Mesodermal cell (in vitro differentiated cells): ENCODE measurements at regions not wholly inside any gene's neighbourhood (a gene's known extent, or its start where the extent isn't known, plus 50 kb on each side); places are given as distances from the start of the nearest gene placed in this dataset.
"Not testable (repeated sequence)": the region's sequence is repeated elsewhere in the genome, so short reads cannot be mapped to it uniquely, and the experiment has no call there.

Experiments
- H3K27ac ChIP-seq: 2 replicates; pipeline ENCODE4 v1.7.0; 2013; ENCODE audit warnings: mild to moderate bottlenecking, low read depth, low read length, moderate library complexity; ENCODE audit not compliant: severe bottlenecking
- H3K36me3 ChIP-seq: 2 replicates; pipeline ENCODE4 v1.7.1; 2013; ENCODE audit warnings: mild to moderate bottlenecking, low read length, moderate library complexity; ENCODE audit not compliant: control insufficient read depth, insufficient read depth
- H3K4me1 ChIP-seq: one replicate; pipeline ENCODE4 v1.7.1; 2013; ENCODE audit warnings: mild to moderate bottlenecking, low read length; ENCODE audit not compliant: insufficient read depth, control insufficient read depth, poor library complexity, severe bottlenecking
- H3K4me3 ChIP-seq: 2 replicates; pipeline ENCODE4 v1.7.0; 2013; ENCODE audit warnings: low read length, control low read depth, mild to moderate bottlenecking; ENCODE audit not compliant: insufficient read depth, poor library complexity, severe bottlenecking; ENCODE audit errors: extremely low read depth
- H3K9me3 ChIP-seq: 2 replicates; pipeline ENCODE4 v1.7.1; 2013; ENCODE audit warnings: mild to moderate bottlenecking, low read length, moderate library complexity; ENCODE audit not compliant: control insufficient read depth
- WGBS, 2 experiments: methylation state at CpG; one replicate each; pipeline ENCODE4 v1.1.5; 2013; ENCODE audit warnings: missing lambda C conversion rate in 2 of 2; ENCODE audit not compliant: insufficient coverage in 2 of 2; 5-methylcytosine and 5-hydroxymethylcytosine counted together

DNA sequence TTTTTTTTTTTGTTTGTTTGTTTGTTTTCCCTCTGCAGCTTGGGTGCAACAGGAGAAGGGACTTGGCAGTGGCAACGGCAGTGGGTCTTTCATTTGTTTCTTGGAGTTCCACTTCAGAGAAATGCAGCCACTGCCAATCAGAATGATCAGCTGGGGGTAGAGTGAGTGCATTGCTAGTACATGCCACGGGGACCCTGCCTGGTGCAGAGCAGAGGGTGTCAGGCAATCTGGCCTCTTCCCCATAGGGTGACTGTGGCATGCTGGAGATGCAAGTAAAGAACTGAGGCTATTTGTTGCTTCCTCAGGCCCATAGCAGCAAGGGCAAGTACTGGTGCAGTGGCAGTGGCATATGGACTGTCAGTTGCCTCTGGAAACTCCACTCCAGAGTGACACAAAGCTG lies 1073.6 kb upstream of the EDIL3 start:
- Histone ChIP-seq H3K36me3 (no peaks in the 10 kb centered on the region), H3K4me1 (no peaks in the 10 kb centered on the region), H3K4me3 (no peak overlapping the region), H3K9me3 (no peaks in the 10 kb centered on the region), H3K27ac (no peak overlapping the region)
- WGBS, 2 experiments: 79 to 89% methylated on average over 2 of the region's 2 CpGs

DNA sequence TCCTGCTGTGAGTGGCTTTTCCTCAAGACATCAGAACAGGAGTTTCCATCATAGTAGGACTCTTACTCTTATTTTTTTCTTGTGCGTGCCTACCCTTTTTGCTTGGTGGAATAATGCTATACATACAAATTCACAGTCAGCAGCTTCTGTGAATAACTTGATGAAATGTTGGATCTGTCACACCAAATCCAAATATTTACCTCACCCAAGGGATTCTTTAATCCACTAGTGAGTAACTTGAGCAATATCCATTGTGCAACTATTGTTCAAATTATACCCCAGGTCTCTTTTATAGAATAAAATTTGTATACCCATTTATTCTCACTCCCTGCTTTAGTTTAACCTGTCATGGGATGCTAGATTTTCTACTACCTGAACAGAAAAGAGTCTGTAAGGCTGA lies 1078.3 kb upstream of the EDIL3 start:
- no peak overlapping the region for H3K4me3 ChIP-seq
- no peaks in the 10 kb centered on the region for H3K36me3 ChIP-seq
- H3K9me3 ChIP-seq: no peaks in the 10 kb centered on the region
- H3K4me1 ChIP-seq: no peaks in the 10 kb centered on the region
- H3K27ac ChIP-seq: no peak overlapping the region
- WGBS, 2 experiments: no CpG with 5 or more reads among the region's 1 CpG

DNA sequence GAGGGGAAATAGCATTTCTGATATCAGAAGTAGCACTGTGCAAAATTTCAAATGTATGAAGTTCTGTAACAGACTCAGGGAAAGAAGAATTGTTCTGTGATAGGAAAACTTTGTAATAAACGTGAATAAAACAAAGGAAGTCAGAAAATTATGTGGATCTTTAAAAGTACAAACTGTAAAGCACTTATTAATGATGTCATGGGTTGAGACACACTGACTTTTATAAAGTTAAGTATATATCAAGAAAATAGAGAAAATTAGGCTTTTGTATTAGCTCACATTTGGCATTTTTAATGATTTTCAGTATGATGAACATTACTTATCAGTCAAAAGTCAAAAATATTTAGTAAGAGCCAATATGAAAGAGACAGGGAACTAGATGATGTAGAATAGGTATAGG lies 1081.7 kb upstream of the EDIL3 start:
- Histone ChIP-seq H3K27ac (no peak overlapping the region), H3K36me3 (no peaks in the 10 kb centered on the region), H3K9me3 (no peaks in the 10 kb centered on the region), H3K4me3 (no peak overlapping the region), H3K4me1 (no peaks in the 10 kb centered on the region)
- WGBS, 2 experiments: 83% methylated on average over 1 of the region's 1 CpG; no CpG with 5 or more reads in 1 of the 2 experiments

DNA sequence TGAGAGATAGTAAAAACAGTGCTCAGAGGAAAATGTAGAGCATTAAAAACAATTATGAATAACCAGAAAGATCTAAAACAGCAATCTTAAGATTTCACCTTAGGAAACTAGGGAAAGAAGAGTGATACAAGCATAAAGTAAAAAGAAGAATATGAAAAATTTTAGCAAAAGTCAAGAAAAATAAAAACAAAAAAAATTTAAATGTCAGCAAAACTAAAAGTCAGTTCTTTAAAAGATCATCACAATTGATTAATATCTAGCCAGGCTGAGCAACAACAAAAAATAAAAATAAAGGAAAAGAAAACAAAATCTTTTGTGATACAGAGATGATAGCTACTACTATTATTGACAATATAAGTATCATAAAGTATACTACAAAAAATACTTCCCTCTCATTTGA lies 1088.1 kb upstream of the EDIL3 start:
- Histone ChIP-seq H3K27ac (no peak overlapping the region), H3K9me3 (no peaks in the 10 kb centered on the region), H3K36me3 (no peaks in the 10 kb centered on the region), H3K4me3 (no peak overlapping the region), H3K4me1 (no peaks in the 10 kb centered on the region)

DNA sequence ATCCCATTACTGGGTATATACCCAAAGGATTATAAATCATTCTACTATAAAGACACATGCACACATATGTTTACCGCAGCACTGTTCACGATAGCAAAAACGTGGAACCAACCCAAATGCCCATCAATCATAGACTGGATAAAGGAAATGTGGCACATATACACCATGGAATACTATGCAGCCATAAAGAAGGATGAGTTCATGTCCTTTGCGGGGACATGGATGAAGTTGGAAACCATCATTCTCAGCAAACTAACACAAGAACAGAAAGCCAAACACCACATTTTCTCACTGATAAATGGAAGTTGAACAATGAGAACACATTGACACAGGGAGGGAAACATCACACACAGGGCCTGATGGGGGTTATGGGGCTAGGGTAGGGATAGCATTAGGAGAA lies 1090.5 kb upstream of the EDIL3 start:
- not testable (repeated sequence) for H3K4me1 ChIP-seq, H3K4me3 ChIP-seq, H3K27ac ChIP-seq, H3K9me3 ChIP-seq, H3K36me3 ChIP-seq
- 100% methylated on average over 1 to 2 of the region's 4 CpGs for WGBS, 2 experiments

DNA sequence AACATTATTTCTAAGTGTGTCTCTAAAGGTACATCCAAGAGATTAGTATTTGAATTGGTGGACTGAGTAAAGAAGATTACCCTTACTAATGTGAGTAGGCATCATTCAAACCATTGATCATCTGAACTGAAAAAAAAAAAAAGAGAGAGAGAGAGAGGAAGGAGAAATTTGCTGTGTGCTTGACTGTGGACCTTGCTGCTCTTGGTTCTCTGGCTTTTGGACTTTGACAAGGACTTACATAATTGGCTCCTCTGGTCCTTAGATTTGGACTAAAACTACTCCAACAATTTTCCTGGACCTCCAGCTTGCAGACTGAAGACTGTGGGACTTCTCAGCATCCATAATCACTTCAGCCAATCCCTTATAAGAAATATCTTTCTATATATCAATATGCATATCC lies 1091.9 kb upstream of the EDIL3 start:
- H3K27ac ChIP-seq: no peak overlapping the region
- no peaks in the 10 kb centered on the region for H3K36me3 ChIP-seq
- no peak overlapping the region for H3K4me3 ChIP-seq
- H3K4me1 ChIP-seq: no peaks in the 10 kb centered on the region
- H3K9me3 ChIP-seq: no peaks in the 10 kb centered on the region

DNA sequence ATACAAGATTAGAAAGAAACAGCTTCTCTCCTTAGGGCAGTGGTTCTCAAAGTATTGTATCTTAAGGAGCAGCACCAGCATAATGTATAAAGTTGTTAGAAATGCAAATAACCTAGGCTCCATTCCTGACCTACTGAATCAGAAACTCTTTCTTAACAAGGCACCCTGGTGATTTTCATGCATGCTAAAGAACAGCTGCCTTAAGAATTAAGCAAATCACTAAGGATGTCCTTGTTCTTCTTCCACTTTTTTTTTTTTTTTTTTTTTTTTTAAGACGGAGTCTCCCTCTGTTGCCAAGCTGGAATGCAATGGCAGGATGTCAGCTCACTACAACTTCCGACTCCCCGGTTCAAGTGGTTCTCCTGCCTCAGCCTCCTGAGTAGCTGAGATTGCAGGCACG lies 1095.2 kb upstream of the EDIL3 start:
- Histone ChIP-seq H3K27ac (no peak overlapping the region), H3K36me3 (no peaks in the 10 kb centered on the region), H3K4me1 (no peaks in the 10 kb centered on the region), H3K9me3 (peaks cover 9% of the 10 kb centered on the region), H3K4me3 (no peak overlapping the region)
- 86 to 92% methylated on average over 2 to 3 of the region's 4 CpGs for WGBS, 2 experiments

DNA sequence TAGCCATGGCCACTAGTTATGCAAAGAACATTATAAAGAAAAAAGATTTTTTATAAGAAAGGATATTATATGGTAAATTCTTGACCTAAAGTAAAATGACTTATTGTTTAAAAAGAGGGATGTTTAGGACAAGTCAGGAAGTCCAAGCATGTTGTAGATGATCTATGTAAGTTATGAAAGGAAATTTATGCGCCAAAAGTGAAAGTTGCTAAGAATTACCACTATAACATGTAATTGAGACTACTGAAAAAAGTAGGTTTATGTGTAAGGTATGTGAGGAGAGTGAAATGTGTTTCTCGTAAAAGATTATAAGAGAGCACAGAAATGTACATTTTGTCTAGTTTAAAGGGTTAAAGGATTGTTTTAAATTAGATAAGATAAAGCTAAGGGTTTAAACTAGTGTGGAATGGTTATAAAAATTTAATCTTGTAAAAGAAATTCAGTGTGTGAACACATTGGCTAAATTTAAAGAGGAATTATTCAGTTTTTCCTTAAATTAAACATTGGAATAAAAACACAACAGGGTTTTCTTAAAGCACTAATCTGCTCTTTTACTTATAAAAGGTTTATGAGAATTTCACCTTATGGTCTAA lies 1100.4 kb upstream of the EDIL3 start:
- H3K4me3 ChIP-seq: no peak overlapping the region
- no peaks in the 10 kb centered on the region for H3K4me1 ChIP-seq
- H3K9me3 ChIP-seq: peaks cover 9% of the 10 kb centered on the region
- H3K27ac ChIP-seq: no peak overlapping the region
- no peaks in the 10 kb centered on the region for H3K36me3 ChIP-seq
- 78 to 86% methylated on average over 1 of the region's 2 CpGs for WGBS, 2 experiments

DNA sequence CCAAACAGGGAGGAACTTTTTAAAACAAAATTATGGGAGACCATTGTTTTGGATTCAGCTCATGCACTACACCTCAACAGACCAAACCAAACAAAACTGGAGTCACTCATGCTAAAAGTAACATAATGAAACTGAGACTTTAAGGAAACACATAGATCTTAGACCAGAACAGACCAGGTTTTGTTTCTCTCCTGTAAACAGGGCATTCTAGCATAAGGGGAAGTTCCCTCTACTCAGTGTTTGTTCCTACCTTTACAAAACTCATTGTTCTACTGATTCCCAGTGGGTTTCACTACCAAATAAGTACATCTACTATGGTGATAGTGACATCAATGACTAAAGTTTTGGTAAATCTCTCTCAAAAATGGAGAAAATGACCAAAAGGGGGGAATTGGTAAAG lies 1103.6 kb upstream of the EDIL3 start:
- H3K27ac ChIP-seq: no peak overlapping the region
- no peaks in the 10 kb centered on the region for H3K4me1 ChIP-seq
- no peaks in the 10 kb centered on the region for H3K36me3 ChIP-seq
- H3K9me3 ChIP-seq: peaks cover 9% of the 10 kb centered on the region
- H3K4me3 ChIP-seq: no peak overlapping the region

DNA sequence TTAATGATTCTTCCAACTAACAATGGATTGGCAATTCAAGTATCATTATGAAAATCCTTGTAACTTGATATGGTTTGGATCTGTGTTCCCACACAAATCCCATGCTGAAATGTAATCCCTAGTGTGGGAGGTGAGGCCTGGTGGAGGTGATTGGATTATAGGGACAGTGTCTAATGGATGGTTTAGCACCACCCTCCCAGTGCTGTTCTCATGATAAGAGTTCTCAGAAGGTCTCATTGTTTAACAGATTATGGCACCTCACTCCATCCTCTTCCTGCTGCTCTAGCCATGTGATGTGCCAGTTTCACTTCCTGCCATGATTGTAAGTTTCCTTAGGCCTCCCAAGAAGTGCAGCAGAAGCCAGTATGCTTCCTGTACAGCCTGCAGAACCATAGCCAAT lies 1116.2 kb upstream of the EDIL3 start:
- no peaks in the 10 kb centered on the region for H3K4me1 ChIP-seq
- no peak overlapping the region for H3K27ac ChIP-seq
- no peak overlapping the region for H3K4me3 ChIP-seq
- H3K9me3 ChIP-seq: no peaks in the 10 kb centered on the region
- no peaks in the 10 kb centered on the region for H3K36me3 ChIP-seq

DNA sequence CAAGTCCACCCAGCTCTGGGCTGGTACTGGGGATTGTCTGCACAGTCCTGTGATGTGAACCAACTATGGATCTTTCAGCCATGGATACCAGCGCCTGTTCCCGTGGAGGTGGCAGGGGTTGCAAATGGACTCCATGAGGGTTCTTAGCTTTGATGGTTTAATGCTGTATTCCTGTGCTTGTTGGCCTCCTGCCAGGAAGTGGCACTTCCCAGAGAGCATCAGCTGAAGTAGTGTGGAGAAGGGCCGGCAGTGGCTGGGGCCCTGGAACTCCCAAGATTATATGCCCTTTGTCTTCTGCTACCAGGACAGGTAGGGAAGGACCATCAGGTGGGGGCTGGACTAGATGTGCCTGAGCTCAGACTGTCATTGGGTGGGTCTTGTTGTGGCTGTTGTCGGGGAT lies 1104.8 kb upstream of the COX7C start:
- no peaks in the 10 kb centered on the region for H3K4me1 ChIP-seq
- H3K27ac ChIP-seq: no peak overlapping the region
- no peaks in the 10 kb centered on the region for H3K9me3 ChIP-seq
- no peak overlapping the region for H3K4me3 ChIP-seq
- WGBS, 2 experiments: 89 to 91% methylated on average over 3 of the region's 4 CpGs
- H3K36me3 ChIP-seq: no peaks in the 10 kb centered on the region

DNA sequence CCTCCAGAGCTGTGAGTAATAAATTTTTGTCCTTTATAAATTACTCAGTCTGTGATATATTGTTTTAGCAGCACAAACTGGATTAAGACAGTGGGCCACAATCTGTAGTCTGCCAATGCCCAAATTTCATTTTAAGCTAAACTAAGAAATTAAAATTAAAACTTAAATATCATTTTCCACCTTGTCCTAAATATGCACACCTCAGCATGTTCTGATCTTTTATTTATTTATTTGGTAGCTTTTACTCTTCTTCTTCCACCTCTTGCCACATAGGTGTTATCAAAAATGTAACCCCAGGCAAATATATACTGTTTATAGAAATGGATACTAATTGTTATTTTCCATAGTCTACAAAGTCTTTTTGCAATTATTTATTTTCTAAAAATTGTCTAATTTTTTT lies 1102.2 kb upstream of the COX7C start:
- no peak overlapping the region for H3K27ac ChIP-seq
- H3K9me3 ChIP-seq: no peaks in the 10 kb centered on the region
- H3K36me3 ChIP-seq: no peaks in the 10 kb centered on the region
- no peak overlapping the region for H3K4me3 ChIP-seq
- no peaks in the 10 kb centered on the region for H3K4me1 ChIP-seq
